ENCODE measurements at regions not wholly inside any gene's neighbourhood (a gene's known extent, or its start where the extent isn't known, plus 50 kb on each side); places are given as distances from the start of the nearest gene placed in this dataset.

DNA sequence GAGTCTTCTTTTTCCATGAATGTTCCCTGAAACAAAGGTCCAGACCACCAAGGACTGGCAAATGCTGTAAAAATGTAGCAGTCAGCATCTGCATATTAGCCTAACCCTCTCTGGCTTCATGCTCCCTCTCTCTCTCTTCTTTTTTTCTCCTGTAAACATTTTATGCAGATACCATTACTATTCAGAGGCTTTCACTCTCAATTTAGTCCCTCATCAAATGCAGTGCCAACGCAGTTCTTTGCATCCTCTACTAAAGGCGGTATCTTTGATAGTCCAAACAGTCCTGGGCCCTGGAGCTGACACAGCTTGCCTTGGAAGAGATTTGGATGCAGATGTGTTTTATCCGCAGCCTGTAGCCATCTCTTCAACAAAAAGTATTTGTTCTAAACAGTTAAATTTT, 167.1 kb upstream of the MMS22L start:
- TF ChIP-seq, protein P1, sequence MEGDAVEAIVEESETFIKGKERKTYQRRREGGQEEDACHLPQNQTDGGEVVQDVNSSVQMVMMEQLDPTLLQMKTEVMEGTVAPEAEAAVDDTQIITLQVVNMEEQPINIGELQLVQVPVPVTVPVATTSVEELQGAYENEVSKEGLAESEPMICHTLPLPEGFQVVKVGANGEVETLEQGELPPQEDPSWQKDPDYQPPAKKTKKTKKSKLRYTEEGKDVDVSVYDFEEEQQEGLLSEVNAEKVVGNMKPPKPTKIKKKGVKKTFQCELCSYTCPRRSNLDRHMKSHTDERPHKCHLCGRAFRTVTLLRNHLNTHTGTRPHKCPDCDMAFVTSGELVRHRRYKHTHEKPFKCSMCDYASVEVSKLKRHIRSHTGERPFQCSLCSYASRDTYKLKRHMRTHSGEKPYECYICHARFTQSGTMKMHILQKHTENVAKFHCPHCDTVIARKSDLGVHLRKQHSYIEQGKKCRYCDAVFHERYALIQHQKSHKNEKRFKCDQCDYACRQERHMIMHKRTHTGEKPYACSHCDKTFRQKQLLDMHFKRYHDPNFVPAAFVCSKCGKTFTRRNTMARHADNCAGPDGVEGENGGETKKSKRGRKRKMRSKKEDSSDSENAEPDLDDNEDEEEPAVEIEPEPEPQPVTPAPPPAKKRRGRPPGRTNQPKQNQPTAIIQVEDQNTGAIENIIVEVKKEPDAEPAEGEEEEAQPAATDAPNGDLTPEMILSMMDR (conservative IDR thresholded peaks at IDR 0.05), result no peak
- H3K27ac ChIP-seq, result no peak overlapping the region

DNA sequence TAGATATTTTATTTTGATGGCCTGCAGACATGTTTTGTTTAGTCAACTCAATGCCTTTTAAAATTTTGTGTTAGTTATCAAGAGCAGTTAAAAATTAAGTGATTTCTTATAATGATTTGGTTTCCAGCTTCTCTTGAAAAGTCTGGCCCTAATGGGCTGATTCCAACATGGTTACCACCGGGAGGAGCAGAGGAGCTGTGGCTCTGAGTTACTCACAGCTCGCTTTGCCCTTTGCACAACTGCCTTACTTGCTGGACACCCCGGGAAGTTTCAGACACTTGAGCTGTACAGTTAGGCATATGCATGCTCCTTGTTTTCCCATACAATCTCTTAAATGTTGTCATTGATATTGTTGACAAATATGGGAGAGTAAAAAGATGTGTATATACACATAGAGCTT, 173.1 kb upstream of the MMS22L start:
- no peak overlapping the region for H3K27ac ChIP-seq
- TF ChIP-seq, protein P1 (conservative IDR thresholded peaks at IDR 0.05), result no peak

DNA sequence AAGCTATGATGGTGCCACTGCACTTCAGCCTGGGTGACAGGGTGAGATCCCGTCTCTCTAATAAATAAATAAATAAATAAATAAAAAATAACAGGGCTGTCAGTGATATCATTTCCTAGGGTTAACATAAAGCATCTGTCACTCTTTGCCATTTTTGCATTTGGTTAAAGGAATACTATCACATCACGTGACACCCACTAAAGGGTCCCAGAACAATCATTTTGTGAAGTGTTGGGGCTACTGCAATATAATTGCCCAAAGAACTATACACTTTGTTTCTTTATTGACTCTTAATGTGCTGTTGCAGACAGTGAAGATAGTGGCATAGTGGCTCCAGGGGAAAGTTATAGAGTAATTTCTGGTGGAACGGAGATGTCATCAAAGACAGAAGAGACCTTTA, 176.5 kb upstream of the MMS22L start:
- H3K27ac ChIP-seq, result no peak overlapping the region
- TF ChIP-seq, protein P1 (conservative IDR thresholded peaks at IDR 0.05), result no peak

DNA sequence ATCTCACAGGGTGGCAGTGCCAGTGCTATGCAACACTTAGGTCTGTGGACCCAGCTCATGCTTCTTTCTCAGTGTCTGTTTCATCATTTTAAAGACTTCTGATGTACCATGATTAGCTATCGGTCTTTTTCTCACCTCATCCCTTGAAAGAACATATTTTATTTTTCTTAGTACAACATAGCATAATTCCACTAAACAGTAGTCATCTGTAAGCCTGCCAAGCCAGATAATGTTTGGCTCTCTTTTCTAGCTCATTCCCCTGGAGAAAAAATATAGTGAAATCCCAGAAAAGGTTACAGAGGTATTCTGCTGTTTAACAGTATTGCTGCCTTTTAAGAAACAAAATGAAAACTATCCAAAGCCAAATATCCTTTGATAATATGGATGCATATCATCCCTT, 177.0 kb upstream of the MMS22L start:
- TF ChIP-seq, protein P1 (conservative IDR thresholded peaks at IDR 0.05), result no peak
- no peak overlapping the region for H3K27ac ChIP-seq

DNA sequence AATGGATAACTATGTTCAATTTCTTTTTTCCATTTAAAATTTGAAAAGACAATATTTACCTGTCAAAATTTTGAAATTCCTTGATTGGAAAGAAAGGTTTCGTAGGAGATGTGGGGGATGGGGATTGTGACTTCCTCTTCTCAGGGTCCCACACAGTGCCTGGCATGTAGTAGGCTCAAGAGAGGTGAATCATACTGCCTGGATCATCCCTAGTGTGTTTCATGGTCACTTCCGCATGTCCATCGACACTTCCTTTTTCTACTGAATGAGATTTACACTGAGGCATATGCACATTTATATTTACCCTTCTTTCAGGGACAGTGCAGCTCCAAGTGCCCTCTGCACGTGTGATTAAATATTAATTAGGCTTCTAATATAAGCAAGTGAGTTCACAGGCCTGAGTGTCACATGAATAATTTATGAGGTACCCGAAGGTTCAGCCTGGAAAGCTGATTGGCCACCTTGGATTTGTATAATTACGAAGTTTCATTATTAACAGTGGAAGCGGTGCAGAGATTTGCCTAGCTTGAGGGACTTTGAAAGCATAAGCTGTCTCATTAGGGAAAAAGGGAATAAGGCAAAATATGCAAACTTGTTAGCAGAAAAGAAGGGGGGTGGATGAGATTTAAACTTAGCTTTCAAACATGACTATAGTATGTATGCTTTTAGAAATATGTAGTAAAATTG, 177.5 kb upstream of the MMS22L start:
- TF ChIP-seq, protein P1 (conservative IDR thresholded peaks at IDR 0.05), result no peak
- no peak overlapping the region for H3K27ac ChIP-seq

DNA sequence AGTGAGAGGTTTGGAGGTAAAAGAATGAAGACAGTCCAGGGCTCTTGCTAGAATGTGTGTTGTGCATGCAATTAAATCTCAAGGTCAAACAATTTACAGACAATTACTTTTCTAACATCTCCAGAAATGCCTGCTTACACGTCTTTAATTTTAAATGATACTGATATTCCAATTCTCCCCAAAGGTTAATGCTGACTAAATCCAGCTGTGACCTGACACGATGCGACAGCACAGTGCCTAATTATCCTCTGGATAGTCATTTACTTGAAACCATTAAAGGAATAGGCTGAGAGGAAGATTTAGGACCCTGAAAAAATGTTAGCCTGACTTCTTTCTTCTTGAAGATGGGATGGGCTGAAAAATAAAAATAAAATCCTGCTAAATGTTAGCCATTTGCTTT, 178.2 kb upstream of the MMS22L start:
- H3K27ac ChIP-seq, result no peak overlapping the region
- TF ChIP-seq, protein P1 (conservative IDR thresholded peaks at IDR 0.05), result no peak

DNA sequence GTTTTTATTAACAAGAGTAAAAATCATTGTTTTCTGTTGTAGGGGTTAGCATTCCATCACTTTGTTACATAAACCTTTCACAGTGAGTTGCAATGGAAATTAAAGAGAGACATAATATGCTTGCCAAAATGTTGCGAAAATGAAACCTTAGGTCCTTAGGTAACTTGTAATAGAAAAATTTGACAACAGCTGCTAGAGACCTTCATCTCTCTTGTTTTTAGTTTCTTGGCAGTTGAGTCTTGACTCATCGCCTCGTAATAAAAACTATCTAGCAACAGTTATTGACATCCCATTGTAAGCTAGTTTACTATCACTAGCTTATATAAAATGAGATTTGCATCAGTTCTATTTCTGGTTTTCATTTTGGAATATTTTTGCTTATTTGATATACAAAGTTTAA, 179.0 kb upstream of the MMS22L start:
- no peak overlapping the region for H3K27ac ChIP-seq
- TF ChIP-seq, protein P1 (conservative IDR thresholded peaks at IDR 0.05), result no peak
